ENCODE measurements at regions not wholly inside any gene's neighbourhood (a gene's known extent, or its start where the extent isn't known, plus 50 kb on each side); places are given as distances from the start of the nearest gene placed in this dataset.
"Not testable (repeated sequence)": the region's sequence is repeated elsewhere in the genome, so short reads cannot be mapped to it uniquely, and the experiment has no call there.

GRCh38 chr4:125590158-125590557 is 275.4 kb downstream of the FAT4 start:
- no peak for TF ChIP-seq CTCF (IDR thresholded peaks at IDR 0.05; ENCODE audit: borderline replicate concordance, insufficient read depth, low read depth, low read length)
- H3K4me3 ChIP-seq (ENCODE audit: low read depth, low read length), result no peak overlapping the region

DNA sequence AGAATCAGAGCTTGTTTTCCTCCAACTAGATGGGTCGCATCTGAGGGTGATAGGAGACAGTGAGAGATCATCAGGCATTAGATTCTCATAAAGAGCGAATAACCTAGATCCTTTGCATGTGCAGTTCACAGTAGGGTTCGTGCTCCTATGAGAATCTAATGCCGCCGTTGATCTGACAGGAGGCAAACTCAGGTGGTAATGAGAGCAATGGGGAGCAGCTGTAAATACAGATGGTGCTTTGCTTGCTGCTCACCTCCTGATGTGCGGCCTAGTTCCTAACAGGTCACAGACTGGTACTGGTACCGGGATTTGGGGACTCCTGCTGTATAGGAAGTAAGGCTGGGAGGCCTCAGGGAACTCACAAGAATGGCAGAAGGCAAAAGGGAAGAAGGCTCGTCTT is 276.5 kb downstream of the FAT4 start:
- no peak overlapping the region for H3K4me3 ChIP-seq (ENCODE audit: low read depth, low read length)
- no peak for TF ChIP-seq CTCF (IDR thresholded peaks at IDR 0.05; ENCODE audit: borderline replicate concordance, insufficient read depth, low read depth, low read length)

DNA sequence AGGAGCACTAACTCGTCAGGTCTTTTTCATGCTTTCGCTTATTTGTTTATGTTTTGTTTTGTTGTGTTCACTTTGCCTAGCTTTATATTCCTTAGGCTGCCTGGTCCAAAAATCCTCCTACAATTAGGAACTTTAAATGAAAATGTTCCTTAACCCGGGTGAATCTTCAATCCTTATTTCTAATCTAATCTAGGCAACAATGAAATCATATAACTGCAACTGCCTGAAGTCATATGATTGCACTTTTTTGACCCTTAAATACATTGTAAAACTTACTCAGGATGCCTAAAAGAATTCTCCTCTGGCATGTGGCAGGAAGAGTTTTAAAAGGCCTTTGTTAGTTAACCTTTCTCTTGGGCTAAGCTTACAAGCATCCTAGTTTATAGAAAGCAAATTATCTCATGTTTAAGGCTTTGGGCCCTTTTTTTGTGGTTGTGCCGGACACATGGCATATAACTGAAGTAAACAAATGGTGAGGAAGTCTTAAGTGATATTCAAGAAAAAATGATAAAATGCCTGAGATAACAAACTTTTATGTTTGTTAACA is 279.4 kb downstream of the FAT4 start:
- H3K4me3 ChIP-seq (ENCODE audit: low read depth, low read length), result no peak overlapping the region
- TF ChIP-seq CTCF (IDR thresholded peaks at IDR 0.05; ENCODE audit: borderline replicate concordance, insufficient read depth, low read depth, low read length), result no peak

- H3K4me3 ChIP-seq (ENCODE audit: low read depth, low read length), result not testable (repeated sequence)
These were observed 291.2 kb downstream of the FAT4 start for GRCh38 chr4:125605926-125606325.

DNA sequence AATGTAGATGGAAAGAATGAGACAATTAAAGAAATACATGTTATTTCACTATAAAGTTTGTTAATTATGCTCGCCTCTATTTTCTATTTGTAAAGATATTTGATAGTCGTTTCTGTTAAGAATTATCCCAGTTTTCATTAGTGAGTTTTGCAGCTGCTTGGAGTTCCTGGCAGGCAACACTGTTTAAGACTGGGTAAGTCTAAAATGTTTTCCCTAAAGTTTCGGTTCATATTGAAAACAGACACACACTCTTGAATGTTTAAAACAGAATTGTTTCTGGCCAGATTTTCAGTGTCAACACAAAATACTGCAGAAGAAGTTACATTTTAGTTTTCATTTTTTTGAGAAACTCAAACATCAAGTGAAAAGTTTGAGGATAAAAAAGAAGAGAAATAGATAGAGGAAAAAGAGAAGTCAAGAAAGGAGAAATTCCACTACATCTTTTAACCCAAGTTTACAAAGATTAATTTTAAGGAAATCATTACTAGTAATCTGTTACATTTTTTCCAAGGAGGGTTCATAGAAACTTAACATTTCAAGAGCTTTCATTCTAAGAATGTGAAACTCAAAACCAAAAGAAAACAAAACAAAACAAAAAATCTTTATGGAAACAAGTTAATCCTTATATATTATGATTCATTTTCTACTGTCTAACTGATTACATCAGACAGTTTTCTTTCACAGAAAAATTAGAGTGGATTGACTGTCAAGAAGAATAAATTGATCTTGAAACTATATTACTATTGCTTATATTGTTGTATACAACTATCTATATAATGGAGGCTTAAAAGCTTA is 305.5 kb downstream of the FAT4 start:
- H3K4me3 ChIP-seq (ENCODE audit: low read depth, low read length), result no peak overlapping the region
- no peak for TF ChIP-seq CTCF (IDR thresholded peaks at IDR 0.05; ENCODE audit: borderline replicate concordance, insufficient read depth, low read depth, low read length)

DNA sequence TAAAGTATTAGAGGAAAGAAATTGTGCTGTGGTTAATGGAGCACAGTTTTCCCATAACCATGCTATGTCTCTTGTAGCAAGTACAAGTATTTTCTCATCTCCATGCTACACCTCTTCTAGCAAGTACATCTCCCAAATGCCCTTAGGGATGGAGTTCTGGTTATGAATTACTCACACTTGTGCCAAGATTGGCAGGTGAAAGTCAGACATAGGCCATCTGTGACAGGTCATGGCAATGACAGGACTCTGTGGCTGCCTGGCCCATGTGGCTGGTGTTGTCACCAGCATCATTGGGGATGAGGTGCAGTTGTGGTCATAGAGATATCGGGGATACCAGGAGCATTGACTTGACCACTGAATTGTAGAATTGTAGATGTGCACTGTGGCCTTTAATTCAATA is 310.2 kb downstream of the FAT4 start:
- H3K4me3 ChIP-seq (ENCODE audit: low read depth, low read length), result no peak overlapping the region
- TF ChIP-seq CTCF (IDR thresholded peaks at IDR 0.05; ENCODE audit: borderline replicate concordance, insufficient read depth, low read depth, low read length), result no peak

GRCh38 chr4:125626946-125627345 is 312.2 kb downstream of the FAT4 start:
- no peak for TF ChIP-seq CTCF (IDR thresholded peaks at IDR 0.05; ENCODE audit: borderline replicate concordance, insufficient read depth, low read depth, low read length)

More at GRCh38 chr4:125626946-125627345, 312.2 kb downstream of the FAT4 start:
- no peak overlapping the region for H3K4me3 ChIP-seq (ENCODE audit: low read depth, low read length)

All from GM12875 (cell line).